ENCODE measurements at regions not wholly inside any gene's neighbourhood (a gene's known extent, or its start where the extent isn't known, plus 50 kb on each side); places are given as distances from the start of the nearest gene placed in this dataset.

- Histone ChIP-seq H3K27ac (no peak overlapping the region), H4K20me1 (ENCODE audit: low read depth) (no peaks in the 10 kb centered on the region), H3K27me3 (no peaks in the 10 kb centered on the region), H3K9me3 (ENCODE audit: low read depth) (no peaks in the 10 kb centered on the region), H3K4me2 (no peak overlapping the region), H3K4me1 (peaks cover 24% of the 10 kb centered on the region), H3K9ac (no peak overlapping the region), H3F3A (ENCODE audit: low read depth) (no peaks in the 10 kb centered on the region), H2AFZ (replicated peaks) (no peak overlapping the region), H3K79me2 (ENCODE audit: low read depth) (no peaks in the 10 kb centered on the region), H3K4me3 (no peak overlapping the region), H3K36me3 (no peaks in the 10 kb centered on the region)
- TF ChIP-seq EZH2 (IDR thresholded peaks at IDR 0.05) (no peak), EZH2phosphoT487 (IDR thresholded peaks at IDR 0.05) (no peak), CTCF (IDR thresholded peaks at IDR 0.05) (no peak)
- Mint-ChIP-seq H3K27ac (no peak overlapping the region), H3K27me3 (ENCODE audit: insufficient read depth, low read depth) (no peaks in the 10 kb centered on the region), H3K9me3 (no peaks in the 10 kb centered on the region), H3K4me1 (peaks cover 15% of the 10 kb centered on the region), H3K36me3 (no peaks in the 10 kb centered on the region), H3K4me3 (no peak overlapping the region)
- DNase-seq (ENCODE audit: low spot score), result no peak
Measured at GRCh38 chr12:89122852-89123251, 229.4 kb downstream of the DUSP6 start.

GRCh38 chr12:89117448-89118034, 234.8 kb downstream of the DUSP6 start:
- H2AFZ ChIP-seq (replicated peaks), result no peak overlapping the region
- TF ChIP-seq EZH2 (IDR thresholded peaks at IDR 0.05) (no peak), CTCF (IDR thresholded peaks at IDR 0.05) (no peak), EZH2phosphoT487 (IDR thresholded peaks at IDR 0.05) (no peak)
- H3K4me1 Mint-ChIP-seq, result peaks cover 6% of the 10 kb centered on the region
- no peaks in the 10 kb centered on the region for H3F3A ChIP-seq (ENCODE audit: low read depth)
- no peak overlapping the region for H3K27ac ChIP-seq
- no peaks in the 10 kb centered on the region for H3K79me2 ChIP-seq (ENCODE audit: low read depth)
- H3K36me3 ChIP-seq, result no peaks in the 10 kb centered on the region
- H3K9me3 Mint-ChIP-seq, result peaks cover 2% of the 10 kb centered on the region
- H3K9me3 ChIP-seq (ENCODE audit: low read depth), result no peaks in the 10 kb centered on the region
- no peak overlapping the region for H3K9ac ChIP-seq
- no peaks in the 10 kb centered on the region for H3K27me3 ChIP-seq
- H3K4me1 ChIP-seq, result peaks cover 10% of the 10 kb centered on the region
- no peaks in the 10 kb centered on the region for H4K20me1 ChIP-seq (ENCODE audit: low read depth)
- H3K4me3 ChIP-seq, result no peak overlapping the region
- no peak overlapping the region for H3K4me2 ChIP-seq
- H3K36me3 Mint-ChIP-seq, result no peaks in the 10 kb centered on the region
- no peak overlapping the region for H3K4me3 Mint-ChIP-seq
- no peak overlapping the region for H3K27ac Mint-ChIP-seq
- no peak for DNase-seq (ENCODE audit: low spot score)
- H3K27me3 Mint-ChIP-seq (ENCODE audit: insufficient read depth, low read depth), result no peaks in the 10 kb centered on the region

GRCh38 chr12:89111964-89112363, 240.3 kb downstream of the DUSP6 start:
- no peak for TF ChIP-seq EZH2phosphoT487 (IDR thresholded peaks at IDR 0.05)
- TF ChIP-seq CTCF (IDR thresholded peaks at IDR 0.05), result no peak
- TF ChIP-seq EZH2 (IDR thresholded peaks at IDR 0.05), result no peak
- H4K20me1 ChIP-seq (ENCODE audit: low read depth), result no peaks in the 10 kb centered on the region
- no peak overlapping the region for H3K27ac Mint-ChIP-seq
- H3K36me3 Mint-ChIP-seq, result no peaks in the 10 kb centered on the region
- no peak overlapping the region for H3K4me3 Mint-ChIP-seq
- no peaks in the 10 kb centered on the region for H3K9me3 ChIP-seq (ENCODE audit: low read depth)
- no peaks in the 10 kb centered on the region for H3K4me1 ChIP-seq
- no peak overlapping the region for H3K27ac ChIP-seq
- no peaks in the 10 kb centered on the region for H3K36me3 ChIP-seq
- no peaks in the 10 kb centered on the region for H3K27me3 ChIP-seq
- peak overlapping the region; percentile 45 for H2AFZ ChIP-seq (replicated peaks)
- H3F3A ChIP-seq (ENCODE audit: low read depth), result no peaks in the 10 kb centered on the region
- H3K4me1 Mint-ChIP-seq, result no peaks in the 10 kb centered on the region
- no peak overlapping the region for H3K4me2 ChIP-seq
- no peak overlapping the region for H3K9ac ChIP-seq
- no peak overlapping the region for H3K4me3 ChIP-seq
- H3K79me2 ChIP-seq (ENCODE audit: low read depth), result no peaks in the 10 kb centered on the region
- H3K9me3 Mint-ChIP-seq, result no peaks in the 10 kb centered on the region
- H3K27me3 Mint-ChIP-seq (ENCODE audit: insufficient read depth, low read depth), result no peaks in the 10 kb centered on the region
- DNase-seq (ENCODE audit: low spot score), result no peak
